ENCODE measurements at regions not wholly inside any gene's neighbourhood (a gene's known extent, or its start where the extent isn't known, plus 50 kb on each side); places are given as distances from the start of the nearest gene placed in this dataset.

- CTCF ChIA-PET = interaction anchor here (0.6 kb wide), 1 partner anchor 92 kb away, joined by 3 read pairs; no protein-coding TSS in a partner anchor
- TF ChIP-seq EZH2 (IDR thresholded peaks at IDR 0.05; ENCODE audit: borderline replicate concordance, insufficient read depth, low read depth, low read length, poor library complexity, severe bottlenecking) (no peak), CTCF (IDR thresholded peaks at IDR 0.05) (no peak)
These were observed 221.0 kb upstream of the TPM1 start for GRCh38 chr15:62821384-62822131.

GRCh38 chr15:62822228-62822627 is 220.3 kb upstream of the TPM1 start:
- Histone ChIP-seq H2AFZ (ENCODE audit: insufficient read depth, low read depth, low read length, poor library complexity, severe bottlenecking) (no peak overlapping the region), H3K4me1 (ENCODE audit: control insufficient read depth in 2 of 2, insufficient read depth in 2 of 2, low read length in 2 of 2) (no peaks in the 10 kb centered on the region), H3K9ac (ENCODE audit: low read length) (no peak overlapping the region), H3K4me2 (replicated peaks; ENCODE audit: low read depth, low read length, poor library complexity, severe bottlenecking) (no peak overlapping the region), H3K9me3 (ENCODE audit: control extremely low read depth in 1 of 3, control insufficient read depth in 2 of 3, insufficient read depth in 1 of 3, low read length in 2 of 3) (no peaks in the 10 kb centered on the region), H3K27ac (ENCODE audit: low read length in 2 of 2) (no peak overlapping the region), H3K36me3 (replicated peaks in 1 of 2; ENCODE audit: control extremely low read depth in 1 of 2, control insufficient read depth in 1 of 2, extremely low read depth in 1 of 2, insufficient read depth in 2 of 2, low read length in 1 of 2) (no peaks in the 10 kb centered on the region), H3K27me3 (replicated peaks in 1 of 4; ENCODE audit: control extremely low read depth in 1 of 4, control insufficient read depth in 3 of 4, insufficient read depth in 4 of 4, low read length in 3 of 4) (peaks cover 0 to 7% (median 2%) of the 10 kb centered on the region in 4 experiments), H3K79me2 (ENCODE audit: control insufficient read depth, insufficient read depth, low read length) (no peaks in the 10 kb centered on the region), H3K4me3 (ENCODE audit: control extremely low read depth in 1 of 5, extremely low read depth in 1 of 5, insufficient read depth in 1 of 5, low read depth in 2 of 5, low read length in 4 of 5) (no peak overlapping the region), H4K20me1 (ENCODE audit: control insufficient read depth, insufficient read depth, low read length, poor library complexity, severe bottlenecking) (no peaks in the 10 kb centered on the region)
- Mint-ChIP-seq H3K27ac (no peak overlapping the region), H3K27me3 (peaks cover 10% of the 10 kb centered on the region), H3K4me3 (no peak overlapping the region), H3K4me1 (no peaks in the 10 kb centered on the region), H3K9me3 (ENCODE audit: insufficient read depth) (no peaks in the 10 kb centered on the region)
- no peak for DNase-seq
- 87% methylated on average over 3 of the region's 4 CpGs for WGBS (ENCODE audit: insufficient coverage)
- CTCF ChIA-PET = no interaction called here
- no peak for TF ChIP-seq EZH2 (IDR thresholded peaks at IDR 0.05; ENCODE audit: borderline replicate concordance, insufficient read depth, low read depth, low read length, poor library complexity, severe bottlenecking)
- TF ChIP-seq CTCF (IDR thresholded peaks at IDR 0.05) = no peak
- intact Hi-C loops (cut with micrococcal nuclease) = no loop called here
- no peak for ATAC-seq (ENCODE audit: low read depth)
- POLR2A ChIA-PET = no interaction called here

More at GRCh38 chr15:62821384-62822131, 221.0 kb upstream of the TPM1 start:
- Histone ChIP-seq H3K79me2 (ENCODE audit: control insufficient read depth, insufficient read depth, low read length) (no peaks in the 10 kb centered on the region), H3K4me1 (ENCODE audit: control insufficient read depth in 2 of 2, insufficient read depth in 2 of 2, low read length in 2 of 2) (no peaks in the 10 kb centered on the region), H3K4me3 (ENCODE audit: control extremely low read depth in 1 of 5, extremely low read depth in 1 of 5, insufficient read depth in 1 of 5, low read depth in 2 of 5, low read length in 4 of 5) (no peak overlapping the region), H3K9me3 (ENCODE audit: control extremely low read depth in 1 of 3, control insufficient read depth in 2 of 3, insufficient read depth in 1 of 3, low read length in 2 of 3) (no peaks in the 10 kb centered on the region), H3K27me3 (replicated peaks in 1 of 4; ENCODE audit: control extremely low read depth in 1 of 4, control insufficient read depth in 3 of 4, insufficient read depth in 4 of 4, low read length in 3 of 4) (peaks cover 0 to 7% (median 2%) of the 10 kb centered on the region in 4 experiments), H3K27ac (ENCODE audit: low read length in 2 of 2) (no peak overlapping the region), H3K36me3 (replicated peaks in 1 of 2; ENCODE audit: control extremely low read depth in 1 of 2, control insufficient read depth in 1 of 2, extremely low read depth in 1 of 2, insufficient read depth in 2 of 2, low read length in 1 of 2) (no peaks in the 10 kb centered on the region), H2AFZ (ENCODE audit: insufficient read depth, low read depth, low read length, poor library complexity, severe bottlenecking) (no peak overlapping the region), H4K20me1 (ENCODE audit: control insufficient read depth, insufficient read depth, low read length, poor library complexity, severe bottlenecking) (no peaks in the 10 kb centered on the region), H3K4me2 (replicated peaks; ENCODE audit: low read depth, low read length, poor library complexity, severe bottlenecking) (no peak overlapping the region), H3K9ac (ENCODE audit: low read length) (no peak overlapping the region)
- no peak for DNase-seq
- intact Hi-C loops (cut with micrococcal nuclease) = no loop called here
- POLR2A ChIA-PET = no interaction called here
- Mint-ChIP-seq H3K9me3 (ENCODE audit: insufficient read depth) (no peaks in the 10 kb centered on the region), H3K4me3 (no peak overlapping the region), H3K4me1 (no peaks in the 10 kb centered on the region), H3K27ac (no peak overlapping the region), H3K27me3 (peaks cover 10% of the 10 kb centered on the region)
- no peak for ATAC-seq (ENCODE audit: low read depth)
- 88% methylated on average over 6 of the region's 10 CpGs for WGBS (ENCODE audit: insufficient coverage)

All from B cell (primary cell).